ENCODE measurements at regions not wholly inside any gene's neighbourhood (a gene's known extent, or its start where the extent isn't known, plus 50 kb on each side); places are given as distances from the start of the nearest gene placed in this dataset.
"Not testable (repeated sequence)": the region's sequence is repeated elsewhere in the genome, so short reads cannot be mapped to it uniquely, and the experiment has no call there.

DNA sequence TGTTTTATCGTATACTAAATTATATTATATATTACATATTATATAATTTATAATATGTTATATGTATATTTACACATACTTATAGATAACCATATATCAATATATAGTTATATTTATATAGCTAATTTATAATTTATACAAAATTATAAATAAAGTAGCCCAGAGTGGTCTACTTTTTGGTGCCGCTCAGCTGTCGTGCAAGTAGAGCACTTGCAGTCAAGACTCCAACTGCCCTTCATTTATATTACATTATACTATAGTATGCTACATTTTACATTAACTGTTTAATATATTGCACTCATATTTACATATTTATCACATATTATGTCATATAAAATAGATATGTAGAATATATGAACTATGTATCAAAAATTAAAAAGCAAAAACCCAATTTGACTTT, 1124.7 kb upstream of the MIR17HG start:
- no peak for DNase-seq

DNA sequence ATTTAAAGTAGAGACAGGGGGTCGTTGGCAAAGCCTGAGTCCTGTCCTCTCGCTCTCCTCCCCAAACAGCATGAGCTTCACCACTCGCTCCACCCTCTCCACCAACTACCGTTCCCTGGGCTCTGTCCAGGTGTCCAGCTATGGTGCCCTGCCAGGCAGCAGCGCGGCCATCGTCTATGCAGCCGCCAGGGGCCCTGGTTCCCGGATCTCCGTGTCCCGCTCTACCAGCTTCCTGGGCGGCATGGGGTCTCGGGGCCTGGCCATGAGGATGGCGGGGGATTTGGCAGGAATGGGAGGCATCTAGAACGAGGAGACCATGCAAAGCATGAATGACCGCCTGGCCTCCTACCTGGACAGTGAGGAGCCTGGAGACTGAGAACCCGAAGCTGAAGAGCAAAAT, 1117.2 kb upstream of the MIR17HG start:
- no peak for DNase-seq

DNA sequence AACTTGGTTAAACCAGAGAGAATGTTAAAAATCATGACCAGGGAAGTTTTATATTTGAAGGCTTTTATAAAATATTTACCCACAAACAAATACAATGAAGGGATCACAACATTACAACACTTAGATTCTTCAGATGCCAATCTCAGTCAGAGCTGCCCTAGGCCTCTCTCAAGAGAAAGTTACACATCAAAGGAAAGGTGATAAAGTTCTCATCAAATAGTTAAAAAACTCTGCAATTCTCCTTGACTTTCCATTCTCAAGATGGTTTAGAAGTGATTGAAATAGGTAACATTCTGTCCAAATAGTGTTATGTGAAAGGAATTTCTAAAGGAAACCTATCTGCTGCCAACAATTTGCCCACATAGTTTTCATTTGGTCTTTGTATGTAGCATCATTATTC, 1115.2 kb upstream of the MIR17HG start:
- no peak for DNase-seq

DNA sequence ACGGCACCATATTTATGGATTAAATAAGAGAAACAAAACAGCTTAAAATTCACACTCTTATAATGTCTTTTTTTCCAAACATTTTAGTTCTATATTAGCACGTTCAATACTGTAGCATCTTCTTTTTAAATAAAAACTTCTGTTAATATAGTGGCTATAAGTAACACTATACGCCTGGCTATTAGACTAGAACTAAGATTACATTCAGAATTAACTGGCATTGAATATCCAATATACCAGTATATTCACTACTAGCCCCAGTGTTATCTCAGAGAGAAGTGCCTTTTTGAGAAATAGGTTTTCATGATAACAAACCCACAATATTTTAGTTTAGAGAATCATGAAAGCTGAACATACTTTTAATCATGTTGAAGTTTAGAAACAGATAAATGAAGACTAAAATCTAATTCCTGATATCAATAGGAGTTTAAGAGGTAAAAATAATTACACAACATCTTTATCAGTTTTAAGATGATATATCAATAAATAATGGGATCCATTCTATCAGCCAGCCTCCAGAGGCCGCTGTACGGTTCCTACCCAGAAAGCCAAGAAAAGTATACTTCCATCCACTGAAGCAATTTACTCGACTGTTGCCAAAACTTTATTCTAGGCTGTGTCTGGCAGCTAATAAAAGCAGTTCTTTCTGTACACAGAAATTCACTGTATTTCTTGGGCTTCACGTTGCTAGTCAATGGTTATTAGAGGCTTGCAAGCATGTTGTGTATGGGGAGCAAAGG, 1113.4 kb upstream of the MIR17HG start:
- DNase-seq: no peak

DNA sequence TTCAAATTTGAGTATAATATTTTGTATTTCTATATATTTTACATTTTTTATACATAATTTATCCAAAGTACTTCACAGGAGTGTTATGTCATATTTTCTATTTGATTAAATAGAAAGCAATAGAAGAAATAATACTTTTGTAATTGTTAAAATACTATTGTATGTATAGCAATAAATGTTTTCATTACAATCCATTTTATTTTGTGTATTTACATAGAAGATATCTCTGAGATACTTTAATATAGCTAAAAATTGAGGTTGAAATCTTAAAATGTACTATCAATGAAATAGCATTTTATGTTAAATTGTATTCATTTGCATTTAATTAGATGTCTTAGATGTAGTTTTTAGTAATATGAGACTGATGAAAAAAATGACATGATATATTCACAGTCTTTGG, 1109.6 kb upstream of the MIR17HG start:
- no peak for DNase-seq

DNA sequence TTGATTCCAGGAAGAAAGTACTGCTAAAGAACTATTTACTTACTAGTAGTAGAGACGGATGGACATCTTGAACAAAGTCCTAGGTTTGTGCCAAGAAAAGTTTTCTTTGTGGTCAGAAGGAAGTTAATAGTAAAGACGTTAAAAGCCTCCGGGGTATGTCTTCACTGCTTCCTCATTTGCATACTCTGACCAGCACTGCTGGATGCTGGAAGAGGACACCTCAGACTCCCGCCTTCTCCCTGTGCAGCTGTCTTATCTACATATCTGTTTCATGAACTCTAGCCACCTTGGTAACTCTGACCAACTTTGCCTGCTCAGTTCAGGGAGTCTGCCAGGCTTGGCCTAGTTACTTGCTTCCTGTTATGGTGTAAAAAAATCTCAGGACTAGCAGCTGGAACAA, 1109.1 kb upstream of the MIR17HG start:
- DNase-seq: no peak

DNA sequence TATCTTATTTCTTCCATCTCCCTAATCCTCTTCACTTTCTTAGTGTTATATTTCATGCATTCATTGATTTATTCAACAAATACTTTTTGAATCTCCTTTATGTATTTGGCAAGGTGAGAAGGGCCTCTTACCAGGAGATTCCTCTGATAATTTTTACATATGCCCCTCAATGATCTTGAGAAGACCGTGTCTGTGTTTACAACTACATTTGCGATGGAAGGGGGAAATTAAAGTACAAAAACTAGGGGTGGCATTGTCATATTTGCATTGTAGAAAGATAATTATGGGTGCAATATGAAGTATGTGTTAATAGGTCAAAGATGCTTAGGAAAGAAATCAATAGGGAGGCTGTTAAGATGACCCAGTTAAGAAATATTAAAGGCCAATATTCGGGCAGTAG, 1108.4 kb upstream of the MIR17HG start:
- DNase-seq: no peak

DNA sequence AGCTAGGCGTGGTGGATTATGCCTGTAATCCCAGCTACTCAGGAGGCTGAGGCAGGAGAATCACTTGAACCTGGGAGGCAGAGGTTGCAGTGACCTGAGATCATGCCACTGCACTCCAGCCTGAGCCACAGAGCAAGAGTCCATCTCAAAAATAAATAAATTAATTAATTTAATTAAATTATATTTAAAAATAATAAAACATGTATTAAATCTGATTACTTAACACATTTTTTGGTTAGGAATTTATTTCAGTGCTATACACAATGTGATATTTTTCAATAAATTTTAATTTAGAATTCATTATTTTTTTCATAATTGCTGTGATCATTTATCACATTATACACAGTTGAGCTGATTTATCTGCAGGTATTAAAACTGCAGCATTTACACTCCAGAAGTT, 1101.5 kb upstream of the MIR17HG start:
- DNase-seq: no peak

DNA sequence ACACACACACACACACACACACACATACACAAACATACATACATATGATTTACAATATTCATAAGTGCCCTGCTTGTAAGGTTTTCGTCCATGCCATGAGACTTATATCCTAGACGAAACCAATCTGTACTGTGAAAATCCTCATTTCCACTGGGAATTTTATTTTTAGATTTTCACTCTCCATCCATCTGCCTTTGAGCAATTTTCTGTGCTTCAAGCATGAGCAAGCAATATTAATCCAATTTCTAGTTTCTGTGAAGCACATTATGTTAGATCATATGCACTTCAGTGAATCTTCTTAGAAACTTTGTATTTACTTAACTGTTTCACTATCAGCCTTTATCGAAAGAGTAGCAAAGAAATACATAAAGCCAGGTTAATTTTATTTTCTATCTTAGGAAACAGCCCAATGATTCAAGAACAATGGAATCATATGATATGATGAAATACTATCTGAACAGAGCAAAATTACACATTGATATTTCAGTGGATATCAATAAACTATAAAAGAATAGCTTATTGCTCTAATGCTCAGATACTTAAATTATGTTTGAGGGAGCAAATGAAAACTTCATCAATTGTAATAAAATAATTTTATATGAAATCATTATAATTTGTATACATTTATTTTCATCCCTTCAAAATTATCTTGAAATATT, 1100.7 kb upstream of the MIR17HG start:
- DNase-seq: no peak

DNA sequence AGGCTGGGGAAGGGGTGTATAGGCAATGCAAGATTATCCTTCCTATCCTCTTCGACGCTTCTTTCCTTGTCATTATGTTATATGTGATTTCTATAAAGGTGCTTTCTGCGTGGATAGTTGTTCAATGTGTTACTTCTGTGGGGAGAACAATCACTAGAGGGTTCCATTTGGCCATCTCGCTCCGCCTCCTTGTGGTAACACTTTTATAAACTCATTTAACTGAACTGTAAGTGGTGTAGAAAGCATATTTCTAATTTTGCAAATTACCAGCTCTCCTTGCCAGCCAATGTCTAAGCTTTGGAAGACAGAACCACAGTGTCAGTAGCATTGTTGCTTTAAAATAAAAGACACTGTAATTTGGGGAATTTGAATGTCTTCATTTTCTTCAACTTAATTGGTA, 1093.7 kb upstream of the MIR17HG start:
- DNase-seq: no peak

DNA sequence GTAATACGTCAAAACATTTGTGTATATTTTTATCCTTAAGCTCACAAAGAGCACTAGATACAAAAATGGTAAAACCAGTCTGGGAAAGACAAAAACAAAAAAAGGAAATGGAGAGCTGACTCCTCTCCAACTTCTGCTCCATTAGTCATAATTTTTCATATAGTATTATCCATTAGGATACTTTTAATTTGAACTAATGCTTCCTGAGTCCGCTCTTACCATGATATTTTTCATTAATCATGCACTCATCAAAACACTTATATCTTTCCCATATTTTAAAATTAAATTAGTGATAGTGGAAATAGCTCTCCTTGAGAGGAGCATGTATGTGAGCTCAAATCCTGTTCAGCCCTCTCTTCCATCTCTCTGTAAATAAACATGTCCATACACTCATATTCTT, 1093.0 kb upstream of the MIR17HG start:
- DNase-seq: no peak

DNA sequence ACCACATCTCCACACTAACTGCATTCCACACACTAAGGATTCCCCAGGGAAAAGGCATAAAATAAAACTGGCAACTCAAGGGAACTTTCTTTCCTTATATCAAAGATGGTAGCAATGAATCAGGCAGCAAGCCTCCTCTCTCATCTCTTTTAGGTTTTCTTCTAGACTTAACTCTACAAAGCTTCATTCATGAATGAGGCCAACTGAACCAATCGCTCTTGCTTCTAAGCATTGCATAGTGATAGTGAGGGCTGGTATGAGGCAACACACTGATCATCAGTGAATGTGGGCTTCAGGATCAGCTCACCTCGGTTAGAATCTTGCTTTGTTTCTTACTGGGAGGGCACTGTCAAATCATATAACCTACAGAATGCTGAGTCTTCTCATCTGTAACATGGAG, 1090.7 kb upstream of the MIR17HG start:
- DNase-seq: no peak

DNA sequence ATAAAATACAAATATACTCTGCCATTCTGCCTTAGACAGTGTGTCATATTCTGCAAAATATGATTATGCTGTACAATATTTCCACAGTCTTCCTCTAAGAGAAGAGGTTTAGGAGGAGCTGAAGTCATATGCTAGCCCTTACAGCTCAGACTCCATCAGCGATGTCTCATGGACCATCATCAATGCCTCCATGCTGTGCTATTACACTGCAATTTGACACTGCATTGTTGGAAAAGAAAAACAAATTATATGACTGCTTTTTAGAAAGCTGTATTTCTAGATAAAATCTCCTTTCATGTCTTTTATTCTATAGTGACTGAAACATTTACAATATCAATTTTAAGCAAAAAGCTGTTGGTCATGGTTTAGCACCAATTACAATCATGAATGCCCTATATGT, 1089.4 kb upstream of the MIR17HG start:
- DNase-seq: no peak

DNA sequence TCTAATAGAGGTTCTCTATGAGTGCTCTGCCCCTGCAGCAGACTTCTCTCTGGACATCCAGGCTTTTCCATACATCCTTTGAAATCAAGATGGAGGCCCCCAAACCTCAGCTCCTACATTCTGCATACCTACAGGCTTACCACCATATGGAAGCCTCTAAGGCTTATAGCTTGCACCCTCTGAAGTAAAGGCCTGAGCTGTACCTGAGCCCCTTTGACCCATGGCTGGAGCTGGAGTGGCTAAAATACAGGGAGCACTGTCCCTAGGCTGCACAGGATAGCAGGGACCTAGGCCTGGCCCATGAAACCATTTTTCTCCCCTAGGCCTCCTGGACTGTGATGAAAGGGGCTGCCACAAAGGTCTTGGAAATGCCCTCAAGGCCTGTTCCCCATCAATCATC, 1086.1 kb upstream of the MIR17HG start:
- no peak for DNase-seq

DNA sequence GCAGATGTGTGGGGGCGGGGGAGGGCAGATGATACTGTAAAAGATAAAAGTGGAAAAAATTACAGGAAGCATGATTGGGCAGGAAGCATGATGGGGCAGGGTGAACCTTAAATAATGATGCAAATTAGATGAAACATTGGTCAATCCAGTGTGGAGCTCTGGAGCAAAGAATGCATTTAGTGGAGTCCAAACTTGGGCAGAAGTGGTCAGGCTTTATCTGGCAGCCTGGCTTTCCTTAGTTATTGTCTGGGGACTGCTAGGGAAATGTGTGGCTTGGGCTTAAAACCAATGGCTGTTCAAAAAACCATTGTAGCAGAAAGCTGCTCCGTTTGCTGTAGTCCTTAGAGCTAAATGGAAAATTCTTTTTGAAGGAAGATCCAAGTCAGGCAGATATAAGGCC, 1077.3 kb upstream of the MIR17HG start:
- no peak for DNase-seq

DNA sequence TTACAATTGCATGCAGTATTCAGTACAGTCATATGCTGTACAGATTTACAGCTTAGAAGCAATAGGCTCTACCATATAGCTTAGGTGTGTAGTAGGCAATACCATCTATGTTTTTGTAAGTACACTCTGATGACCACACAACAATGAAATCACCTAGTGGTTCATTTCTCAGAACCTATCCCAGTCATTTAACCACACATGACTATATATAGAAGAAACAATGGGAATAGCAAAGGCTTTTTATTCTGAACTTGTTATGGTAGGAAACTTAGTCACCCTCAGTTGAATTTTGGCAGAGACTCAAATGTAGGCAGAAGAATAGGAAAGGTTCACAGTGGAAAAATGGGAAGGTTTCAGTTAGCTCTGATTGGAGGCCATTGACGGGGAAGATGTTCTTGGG, 1075.1 kb upstream of the MIR17HG start:
- no peak for DNase-seq

DNA sequence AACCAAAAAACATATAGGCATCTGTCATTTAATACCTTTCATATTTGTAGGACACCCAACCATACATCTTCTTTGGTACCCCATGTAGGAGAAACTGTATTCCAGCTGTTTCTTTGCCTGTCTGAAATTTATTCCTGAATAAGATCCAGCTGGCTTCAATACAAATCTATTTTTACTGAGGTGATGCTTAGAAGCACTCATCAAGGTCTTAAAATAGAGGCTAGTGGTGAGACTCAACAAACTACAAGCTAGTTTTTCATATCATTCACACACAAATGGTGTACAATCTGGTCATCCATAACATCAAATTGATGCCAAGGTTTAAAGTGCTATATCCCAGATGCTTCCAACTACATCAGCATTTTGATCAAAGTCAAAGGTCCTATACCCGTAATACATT, 1071.3 kb upstream of the MIR17HG start:
- DNase-seq: no peak

DNA sequence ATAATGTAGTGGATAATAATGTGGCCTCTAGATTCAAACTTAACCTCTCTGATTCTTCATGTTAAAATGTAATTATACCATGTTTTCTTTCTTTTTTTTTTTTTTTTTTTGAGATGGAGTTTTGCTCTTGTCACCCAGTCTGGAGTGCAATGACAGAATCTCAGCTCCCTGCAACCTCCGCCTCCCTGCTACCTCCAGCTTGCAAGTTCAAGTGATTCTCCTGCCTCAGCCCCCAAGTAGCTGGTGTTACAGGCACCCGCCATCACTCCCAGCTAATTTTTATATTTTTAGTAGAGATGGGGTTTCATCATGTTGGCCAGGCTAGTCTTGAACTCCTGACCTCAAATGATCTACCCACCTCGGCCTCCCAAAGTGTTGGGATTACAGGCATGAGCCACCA, 1069.3 kb upstream of the MIR17HG start:
- not testable (repeated sequence) for DNase-seq

DNA sequence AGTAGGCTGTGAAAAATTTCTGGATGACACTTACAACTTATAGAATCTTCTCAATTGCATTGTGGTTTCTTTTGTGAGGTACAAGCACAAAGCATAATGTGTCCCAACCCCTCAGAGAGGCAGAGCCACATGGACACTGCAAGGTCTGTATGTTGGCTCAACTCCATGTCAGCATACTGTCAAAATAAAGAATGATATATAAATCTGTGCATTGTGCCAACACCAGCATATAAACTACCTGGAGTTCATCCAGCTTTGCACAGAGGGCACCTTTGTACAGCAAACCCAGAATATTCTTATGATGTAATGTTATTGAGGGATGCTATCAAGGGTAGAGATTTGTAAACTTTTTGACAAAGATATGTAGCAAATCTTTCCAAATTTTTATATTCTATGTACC, 1065.8 kb upstream of the MIR17HG start:
- no peak for DNase-seq

DNA sequence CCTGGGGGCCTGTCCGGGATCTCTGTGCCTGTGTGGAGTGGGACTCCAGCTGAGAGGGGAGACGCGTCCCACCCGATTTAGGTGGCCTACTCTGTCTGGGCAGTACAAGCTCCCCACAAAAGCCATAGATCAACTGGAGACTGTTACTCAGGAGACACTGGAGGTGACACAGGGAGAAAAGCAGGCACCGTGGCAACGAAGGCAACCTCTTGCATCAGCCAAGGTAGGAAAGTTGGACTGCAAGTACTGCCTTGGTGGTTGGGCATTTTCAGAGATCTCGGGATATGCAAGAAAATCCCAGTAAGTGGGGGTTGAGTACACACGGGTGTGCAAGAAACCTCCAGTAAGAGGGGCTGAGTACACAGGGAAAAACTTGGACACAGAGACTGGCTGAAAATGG, 1060.0 kb upstream of the MIR17HG start:
- DNase-seq: no peak

DNA sequence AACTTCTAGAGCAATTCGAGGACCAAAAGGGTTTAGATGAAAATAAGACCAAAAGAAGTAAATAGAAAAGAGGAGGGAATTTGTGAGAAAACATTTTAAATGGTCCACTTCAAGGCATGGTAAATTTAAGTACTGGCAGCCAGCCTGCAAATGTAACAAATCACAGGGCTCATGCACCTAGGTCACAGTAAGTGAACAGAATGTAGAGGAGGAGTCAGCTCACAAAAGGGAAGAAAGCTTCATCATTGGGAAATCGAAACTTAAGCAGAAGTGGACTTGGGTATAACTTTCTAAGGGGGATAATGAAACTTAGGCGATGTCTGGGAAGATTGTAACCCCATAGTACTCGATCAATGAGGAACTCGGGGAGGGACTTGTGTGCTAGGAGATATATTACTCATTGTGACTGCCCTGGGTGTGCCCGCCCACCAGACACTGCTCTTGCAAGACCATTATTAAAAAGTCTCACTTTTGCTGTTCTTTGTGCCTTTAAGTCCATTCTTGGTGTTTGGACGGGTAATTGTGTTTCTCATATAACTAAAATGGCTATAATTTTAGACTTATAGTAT, 1053.6 kb upstream of the MIR17HG start:
- DNase-seq: no peak

DNA sequence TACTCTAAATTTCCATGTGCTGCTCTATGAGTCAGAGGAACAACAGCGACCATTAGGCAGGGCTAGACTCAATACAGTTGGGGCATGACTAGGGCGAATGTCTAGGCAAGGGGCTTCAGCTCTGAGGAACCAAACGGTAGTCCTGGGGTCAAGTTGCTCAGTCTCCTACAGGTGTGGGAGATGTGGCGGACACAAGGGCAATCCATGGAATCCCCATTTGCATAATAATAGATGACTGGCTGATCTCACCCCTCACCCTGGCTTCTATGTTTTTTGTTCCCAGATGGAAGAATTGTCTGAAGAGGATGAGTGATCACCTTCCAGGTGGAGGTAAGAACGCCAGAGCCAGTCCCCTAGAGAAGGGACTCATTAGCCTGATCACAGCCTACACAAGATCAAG, 1048.2 kb upstream of the MIR17HG start:
- DNase-seq: no peak

DNA sequence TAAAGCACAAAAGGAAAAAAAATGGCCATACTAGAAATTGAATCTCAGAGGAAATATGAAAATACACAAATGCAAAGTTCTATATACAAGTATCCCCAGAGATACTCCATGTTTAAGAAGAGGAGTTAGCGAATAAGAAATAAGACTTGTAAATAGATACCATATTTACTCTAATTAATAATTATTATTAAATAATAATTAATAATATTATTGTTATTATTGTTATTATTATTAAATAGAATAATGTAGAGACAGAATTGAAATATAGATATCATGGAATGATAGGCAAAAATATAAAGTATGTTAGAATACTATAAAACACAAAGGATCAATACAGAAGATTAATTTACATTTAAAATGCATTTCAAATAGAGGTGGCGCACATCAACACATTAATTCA, 1047.5 kb upstream of the MIR17HG start:
- DNase-seq: no peak

DNA sequence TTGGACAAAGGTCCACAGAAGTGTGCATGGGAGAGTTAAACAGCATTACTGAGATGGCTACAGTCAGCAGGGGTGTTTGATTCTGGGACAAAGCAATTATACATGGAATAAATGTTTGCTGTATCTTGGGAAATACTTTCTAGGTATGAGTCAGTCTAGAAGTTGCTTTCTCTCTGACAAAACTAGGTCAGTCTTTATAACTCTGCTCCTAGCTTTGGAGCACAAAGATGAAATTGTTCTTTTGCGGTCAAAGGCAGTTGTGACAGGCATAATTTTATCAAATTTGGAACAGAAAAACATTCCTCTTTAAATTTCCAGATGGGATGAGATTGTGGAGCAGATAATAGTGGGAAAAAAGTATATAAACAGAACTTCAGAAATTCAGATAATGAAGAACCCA, 1045.4 kb upstream of the MIR17HG start:
- no peak for DNase-seq

DNA sequence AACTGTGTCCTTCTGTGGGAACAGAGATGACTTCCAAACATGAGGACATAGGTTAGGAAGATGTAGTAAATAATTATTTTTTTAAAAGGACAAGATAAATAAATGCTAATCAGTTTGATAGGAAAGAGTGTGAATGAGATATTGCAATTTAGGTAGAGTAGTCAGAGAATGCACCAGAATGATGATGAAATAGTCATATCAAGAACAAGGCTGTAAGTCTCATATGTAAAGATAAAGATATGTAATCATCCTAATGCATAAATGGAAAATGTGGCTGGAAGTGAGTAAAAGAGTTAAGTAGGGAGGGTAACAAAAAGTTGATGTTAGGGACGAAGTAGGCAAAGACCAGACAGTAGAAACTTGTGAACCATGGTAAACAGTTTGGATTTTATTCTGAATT, 1041.7 kb upstream of the MIR17HG start:
- no peak for DNase-seq

Measured in CD4-positive, alpha-beta T cell treated with Interleukin-6 for 4 hours (primary cell).